ENCODE measurements at regions not wholly inside any gene's neighbourhood (a gene's known extent, or its start where the extent isn't known, plus 50 kb on each side); places are given as distances from the start of the nearest gene placed in this dataset.

DNA sequence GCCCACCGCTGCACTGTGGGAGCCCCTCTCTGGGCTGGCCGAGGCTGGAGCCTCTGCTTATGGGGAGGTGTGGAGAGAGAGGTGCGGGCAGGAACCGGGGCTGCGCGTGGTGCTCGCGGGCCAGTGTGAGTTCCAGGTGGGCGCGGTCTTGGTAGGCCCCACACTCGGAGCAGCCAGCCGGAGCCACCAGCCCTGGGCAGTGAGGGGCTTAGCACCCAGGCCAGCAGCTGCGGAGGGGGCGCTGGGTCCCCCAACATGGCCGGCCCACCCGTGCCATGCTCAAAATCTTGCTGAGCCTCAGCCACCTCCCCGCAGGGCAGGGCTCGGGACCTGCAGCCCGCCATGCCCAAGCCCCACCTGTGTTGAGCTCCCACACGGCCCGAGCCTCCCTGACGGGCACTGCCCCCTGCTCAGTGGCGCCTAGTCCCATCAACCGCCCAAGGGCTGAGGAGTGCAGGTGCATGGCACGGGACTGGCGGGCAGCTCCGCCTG, 856.8 kb upstream of the CELF2 start:
- Mint-ChIP-seq H3K4me3 (no peak overlapping the region), H3K27me3 (peaks cover 4% of the 10 kb centered on the region), H3K27ac (no peak overlapping the region), H3K4me1 (no peaks in the 10 kb centered on the region), H3K36me3 (no peaks in the 10 kb centered on the region), H3K9me3 (peaks cover 8% of the 10 kb centered on the region)
- POLR2A ChIA-PET: no interaction called here
- ATAC-seq (ENCODE audit: low read depth) (no peak), DNase-seq (no peak)

DNA sequence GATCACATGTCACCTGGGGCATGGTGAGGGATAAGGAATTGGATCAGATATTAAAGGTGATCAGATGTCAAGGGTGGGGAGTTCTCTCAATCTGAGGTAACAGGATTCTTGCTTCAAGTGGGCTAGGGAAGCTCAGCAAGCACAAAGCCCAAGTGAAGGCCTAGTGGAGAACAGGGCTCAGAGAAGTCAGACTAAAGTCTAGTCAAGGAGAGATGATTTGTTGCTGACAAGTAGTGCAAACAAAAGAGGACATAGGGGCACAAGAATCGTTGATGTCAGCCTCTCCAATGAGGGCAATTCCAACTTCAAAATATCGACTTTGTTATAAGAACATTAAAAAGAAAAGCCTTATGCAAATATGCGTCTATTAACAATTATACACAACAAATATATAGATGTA, 852.8 kb upstream of the CELF2 start:
- POLR2A ChIA-PET: no interaction called here

GRCh38 chr10:10165415-10165814, 852.3 kb upstream of the CELF2 start:
- DNase-seq: no peak
- no peak for ATAC-seq (ENCODE audit: low read depth)
- H3K36me3 Mint-ChIP-seq: no peaks in the 10 kb centered on the region
- POLR2A ChIA-PET: no interaction called here
- H3K27ac Mint-ChIP-seq: no peak overlapping the region
- H3K4me1 Mint-ChIP-seq: no peaks in the 10 kb centered on the region
- peaks cover 8% of the 10 kb centered on the region for H3K9me3 Mint-ChIP-seq
- H3K4me3 Mint-ChIP-seq: no peak overlapping the region
- peaks cover 4% of the 10 kb centered on the region for H3K27me3 Mint-ChIP-seq

More for the DNA sequence above, 852.8 kb upstream of the CELF2 start:
- H3K36me3 Mint-ChIP-seq: no peaks in the 10 kb centered on the region
- H3K27ac Mint-ChIP-seq: no peak overlapping the region
- H3K9me3 Mint-ChIP-seq: peaks cover 8% of the 10 kb centered on the region
- H3K4me1 Mint-ChIP-seq: no peaks in the 10 kb centered on the region
- H3K27me3 Mint-ChIP-seq: peaks cover 4% of the 10 kb centered on the region
- H3K4me3 Mint-ChIP-seq: no peak overlapping the region
- DNase-seq (no peak), ATAC-seq (ENCODE audit: low read depth) (no peak)

GRCh38 chr10:10178476-10178875, 839.2 kb upstream of the CELF2 start:
- DNase-seq: no peak
- POLR2A ChIA-PET: no interaction called here
- Mint-ChIP-seq H3K4me3 (no peak overlapping the region), H3K27ac (no peak overlapping the region), H3K9me3 (no peaks in the 10 kb centered on the region), H3K27me3 (no peaks in the 10 kb centered on the region), H3K36me3 (no peaks in the 10 kb centered on the region), H3K4me1 (no peaks in the 10 kb centered on the region)
- ATAC-seq (ENCODE audit: low read depth): no peak

GRCh38 chr10:10193848-10194247, 823.8 kb upstream of the CELF2 start:
- no peaks in the 10 kb centered on the region for H3K9me3 Mint-ChIP-seq
- H3K4me1 Mint-ChIP-seq: no peaks in the 10 kb centered on the region
- H3K27me3 Mint-ChIP-seq: no peaks in the 10 kb centered on the region
- no peak for DNase-seq
- no peaks in the 10 kb centered on the region for H3K36me3 Mint-ChIP-seq
- H3K4me3 Mint-ChIP-seq: no peak overlapping the region
- no peak for ATAC-seq (ENCODE audit: low read depth)
- POLR2A ChIA-PET: no interaction called here
- no peak overlapping the region for H3K27ac Mint-ChIP-seq

GRCh38 chr10:10196701-10197100, 821.0 kb upstream of the CELF2 start:
- H3K4me3 Mint-ChIP-seq: no peak overlapping the region
- H3K36me3 Mint-ChIP-seq: no peaks in the 10 kb centered on the region
- ATAC-seq (ENCODE audit: low read depth) (no peak), DNase-seq (no peak)
- POLR2A ChIA-PET: no interaction called here
- H3K27me3 Mint-ChIP-seq: no peaks in the 10 kb centered on the region
- no peaks in the 10 kb centered on the region for H3K4me1 Mint-ChIP-seq
- H3K9me3 Mint-ChIP-seq: no peaks in the 10 kb centered on the region
- H3K27ac Mint-ChIP-seq: no peak overlapping the region

DNA sequence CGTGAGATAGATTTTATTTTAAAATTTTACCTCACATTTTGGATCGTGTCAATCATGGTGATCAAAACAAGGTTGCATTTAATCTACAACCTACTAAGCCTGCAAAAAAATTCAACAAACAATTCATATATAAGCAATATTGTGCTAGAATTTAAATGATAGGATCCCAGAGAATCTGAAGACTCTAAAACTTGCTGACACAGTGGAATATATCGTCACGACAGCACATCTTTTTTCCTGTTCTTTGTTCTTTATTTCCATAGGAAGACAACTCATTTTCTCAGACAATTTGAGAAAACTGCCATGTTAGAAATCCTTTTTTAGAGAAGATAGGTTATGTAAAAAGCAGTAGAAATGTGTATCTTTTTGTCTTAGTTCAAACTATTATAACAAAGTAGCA, 820.2 kb upstream of the CELF2 start:
- Mint-ChIP-seq H3K4me1 (no peaks in the 10 kb centered on the region), H3K36me3 (no peaks in the 10 kb centered on the region), H3K27ac (no peak overlapping the region), H3K4me3 (no peak overlapping the region), H3K9me3 (no peaks in the 10 kb centered on the region), H3K27me3 (no peaks in the 10 kb centered on the region)
- no peak for DNase-seq
- ATAC-seq (ENCODE audit: low read depth): no peak
- POLR2A ChIA-PET: no interaction called here

- H3K36me3 Mint-ChIP-seq: no peaks in the 10 kb centered on the region
- peaks cover 1% of the 10 kb centered on the region for H3K9me3 Mint-ChIP-seq
- H3K27ac Mint-ChIP-seq: no peak overlapping the region
- POLR2A ChIA-PET: no interaction called here
- ATAC-seq (ENCODE audit: low read depth) (no peak), DNase-seq (no peak)
- no peak overlapping the region for H3K4me3 Mint-ChIP-seq
- no peaks in the 10 kb centered on the region for H3K27me3 Mint-ChIP-seq
- no peaks in the 10 kb centered on the region for H3K4me1 Mint-ChIP-seq
Observed at GRCh38 chr10:10198363-10198762, 819.3 kb upstream of the CELF2 start.

DNA sequence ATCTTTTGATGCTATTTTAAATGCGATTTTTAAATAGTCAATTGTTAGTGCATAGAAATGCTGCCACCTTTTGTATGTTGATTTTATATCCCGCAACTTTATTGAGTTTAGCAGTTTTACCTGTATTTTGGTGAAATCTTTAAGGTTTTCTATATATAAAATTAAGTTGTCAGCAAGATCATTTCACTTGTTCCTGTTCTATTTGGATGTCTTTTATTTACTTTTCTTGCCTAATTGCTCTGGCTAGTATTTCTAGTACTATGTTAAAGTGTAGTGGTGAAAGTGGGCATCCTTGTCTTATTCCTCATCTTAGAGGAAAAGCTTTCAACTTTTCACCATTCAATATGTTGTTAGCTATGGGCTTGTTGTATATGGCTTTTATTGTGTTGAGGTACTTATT, 813.3 kb upstream of the CELF2 start:
- H3K27me3 Mint-ChIP-seq: no peaks in the 10 kb centered on the region
- no peak for DNase-seq

GRCh38 chr10:10205906-10206305, 811.8 kb upstream of the CELF2 start:
- Mint-ChIP-seq H3K4me3 (no peak overlapping the region), H3K9me3 (peaks cover 1% of the 10 kb centered on the region), H3K27me3 (no peaks in the 10 kb centered on the region), H3K36me3 (no peaks in the 10 kb centered on the region), H3K4me1 (no peaks in the 10 kb centered on the region), H3K27ac (no peak overlapping the region)
- DNase-seq (no peak), ATAC-seq (ENCODE audit: low read depth) (no peak)
- POLR2A ChIA-PET: no interaction called here

More for the DNA sequence above, 813.3 kb upstream of the CELF2 start:
- H3K4me3 Mint-ChIP-seq: no peak overlapping the region
- no peak overlapping the region for H3K27ac Mint-ChIP-seq
- no peak for ATAC-seq (ENCODE audit: low read depth)
- no peaks in the 10 kb centered on the region for H3K4me1 Mint-ChIP-seq
- POLR2A ChIA-PET: no interaction called here
- H3K9me3 Mint-ChIP-seq: peaks cover 1% of the 10 kb centered on the region
- no peaks in the 10 kb centered on the region for H3K36me3 Mint-ChIP-seq

DNA sequence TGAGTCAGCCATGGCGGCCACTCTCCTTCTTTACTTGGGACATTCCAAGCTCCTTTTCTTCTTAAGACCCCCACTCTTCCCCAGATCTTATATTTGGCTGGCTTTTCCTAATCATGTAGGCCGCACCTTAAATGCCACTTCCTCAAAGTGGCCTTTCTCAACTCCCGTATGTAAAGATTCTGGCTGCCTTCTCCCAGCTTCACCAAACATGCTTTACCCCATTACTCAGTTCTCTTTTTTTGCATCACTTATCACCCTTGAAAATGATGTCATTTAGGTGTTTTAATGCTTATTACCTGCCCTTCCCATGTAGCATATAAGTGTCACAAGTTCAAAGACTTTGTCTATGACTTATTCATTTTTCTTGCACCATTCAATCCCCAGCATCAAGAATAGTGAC, 810.1 kb upstream of the CELF2 start:
- ATAC-seq (ENCODE audit: low read depth) (no peak), DNase-seq (no peak)
- no peaks in the 10 kb centered on the region for H3K4me1 Mint-ChIP-seq
- no peaks in the 10 kb centered on the region for H3K27me3 Mint-ChIP-seq
- no peaks in the 10 kb centered on the region for H3K36me3 Mint-ChIP-seq
- H3K9me3 Mint-ChIP-seq: peaks cover 1% of the 10 kb centered on the region
- H3K27ac Mint-ChIP-seq: no peak overlapping the region
- no peak overlapping the region for H3K4me3 Mint-ChIP-seq
- POLR2A ChIA-PET: no interaction called here

DNA sequence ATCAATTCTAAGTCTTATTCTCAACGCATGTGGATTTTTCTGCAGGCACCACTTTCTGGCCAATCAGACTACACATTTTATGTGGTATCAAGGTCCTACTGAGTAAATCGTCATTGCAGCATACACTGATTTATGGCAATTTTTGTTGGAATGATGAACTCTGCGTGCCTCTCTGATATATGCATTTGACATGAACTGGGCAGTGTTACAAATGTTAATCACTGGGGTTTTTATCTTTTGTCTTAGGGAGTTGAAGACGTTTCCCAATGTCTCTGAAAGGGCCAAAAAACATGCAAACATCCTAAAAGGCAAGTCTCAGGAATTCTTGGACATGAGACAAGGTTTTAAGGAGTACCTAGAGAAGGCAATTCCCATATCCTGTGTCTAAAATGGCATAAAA, 809.5 kb upstream of the CELF2 start:
- Mint-ChIP-seq H3K27ac (no peak overlapping the region), H3K36me3 (no peaks in the 10 kb centered on the region)
- POLR2A ChIA-PET: no interaction called here

GRCh38 chr10:10209167-10209566, 808.5 kb upstream of the CELF2 start:
- DNase-seq (no peak), ATAC-seq (ENCODE audit: low read depth) (no peak)
- Mint-ChIP-seq H3K9me3 (no peaks in the 10 kb centered on the region), H3K4me1 (no peaks in the 10 kb centered on the region), H3K36me3 (no peaks in the 10 kb centered on the region), H3K27ac (no peak overlapping the region), H3K4me3 (no peak overlapping the region), H3K27me3 (no peaks in the 10 kb centered on the region)
- POLR2A ChIA-PET: no interaction called here

More for the DNA sequence above, 809.5 kb upstream of the CELF2 start:
- no peaks in the 10 kb centered on the region for H3K9me3 Mint-ChIP-seq
- H3K27me3 Mint-ChIP-seq: no peaks in the 10 kb centered on the region
- H3K4me1 Mint-ChIP-seq: no peaks in the 10 kb centered on the region
- ATAC-seq (ENCODE audit: low read depth) (no peak), DNase-seq (no peak)
- H3K4me3 Mint-ChIP-seq: no peak overlapping the region

GRCh38 chr10:10211409-10211808, 806.3 kb upstream of the CELF2 start:
- no peak for ATAC-seq (ENCODE audit: low read depth)
- no peak overlapping the region for H3K4me3 Mint-ChIP-seq
- H3K9me3 Mint-ChIP-seq: no peaks in the 10 kb centered on the region
- H3K4me1 Mint-ChIP-seq: no peaks in the 10 kb centered on the region
- H3K36me3 Mint-ChIP-seq: no peaks in the 10 kb centered on the region
- no peak for DNase-seq
- no peak overlapping the region for H3K27ac Mint-ChIP-seq
- peaks cover 2% of the 10 kb centered on the region for H3K27me3 Mint-ChIP-seq
- POLR2A ChIA-PET: no interaction called here

DNA sequence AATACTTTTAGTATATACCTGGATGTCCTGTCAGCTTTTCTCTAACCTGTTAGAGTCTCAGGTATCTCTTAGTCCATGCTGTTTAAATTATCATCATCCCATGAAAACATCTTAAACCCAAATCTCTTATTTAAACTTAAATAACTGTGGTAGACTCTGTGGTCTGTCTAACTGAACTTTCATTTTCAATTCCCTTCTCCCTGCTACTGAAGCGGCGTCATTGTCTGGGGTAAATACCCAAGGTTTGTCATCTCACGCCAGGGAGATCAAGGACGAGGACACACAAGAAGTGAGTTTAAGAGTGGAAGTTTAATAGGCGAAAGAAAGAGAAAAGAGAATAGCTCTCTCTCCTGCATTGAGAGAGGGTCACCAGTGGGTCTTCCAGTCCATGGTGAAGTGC, 804.4 kb upstream of the CELF2 start:
- ATAC-seq (ENCODE audit: low read depth): no peak
- H3K27ac Mint-ChIP-seq: no peak overlapping the region
- H3K4me3 Mint-ChIP-seq: no peak overlapping the region
- POLR2A ChIA-PET: no interaction called here
- no peaks in the 10 kb centered on the region for H3K9me3 Mint-ChIP-seq
- no peaks in the 10 kb centered on the region for H3K36me3 Mint-ChIP-seq
- H3K4me1 Mint-ChIP-seq: no peaks in the 10 kb centered on the region
- no peak for DNase-seq
- peaks cover 2% of the 10 kb centered on the region for H3K27me3 Mint-ChIP-seq

All from activated naive CD8-positive, alpha-beta T cell treated with anti-CD3 and anti-CD28 coated beads, Interleukin-2, amount 10 ng/mL, durations not matched to agents 7 days and 5 days (primary cell).